IMR-90 (cell line): ENCODE measurements at regions not wholly inside any gene's neighbourhood (a gene's known extent, or its start where the extent isn't known, plus 50 kb on each side); places are given as distances from the start of the nearest gene placed in this dataset.

Experiments
- ATAC-seq: fragments of 200-7000 bp; cut with Tn5 transposase; 2 replicates; pipeline ENCODE4 v1.9.1; 2020; ENCODE audit warnings: low read depth, mild to moderate bottlenecking, moderate library complexity
- BruUV-seq: library from RNA; stranded (reverse); fragments of 400-500 nt; replicated peaks from 2 replicates; lab custom pipeline; 2021; lab: Mats Ljungman, UMichigan
- CTCF ChIA-PET: fragments of 300-600 bp; formaldehyde crosslinking; extraction: SDS; loops from one replicate; lab custom pipeline; 2021; ENCODE audit warnings: antibody characterized with exemption; lab: Yijun Ruan, JAX
- POLR2A ChIA-PET: fragments of 300-600 bp; sonication (Branson Sonifier 250); formaldehyde crosslinking; loops from one replicate; lab custom pipeline; 2022; ENCODE audit warnings: antibody characterized with exemption; ENCODE audit not compliant: unreplicated experiment; lab: Charles Lee
- DNase-seq: peaks from one replicate; pipeline ENCODE4 v3.0.0; 2013
- H2AFZ ChIP-seq: replicated peaks from 2 replicates; pipeline ENCODE3; 2013; ENCODE audit warnings: low read length, mild to moderate bottlenecking; ENCODE audit not compliant: poor library complexity
- H2AK5ac ChIP-seq: 2 replicates; pipeline ENCODE4 v1.6.1; 2013; ENCODE audit warnings: low read depth, low read length, inconsistent platforms
- H2AK9ac ChIP-seq: replicated peaks from 2 replicates; pipeline ENCODE3; 2013; ENCODE audit warnings: mild to moderate bottlenecking, low read depth, low read length, moderate library complexity; ENCODE audit not compliant: poor library complexity
- H2BK120ac ChIP-seq: 2 replicates; pipeline ENCODE4 v1.6.1; 2013; ENCODE audit warnings: low read depth, low read length, inconsistent platforms
- H2BK15ac ChIP-seq: 3 replicates; pipeline ENCODE4 v1.6.1; 2013; ENCODE audit warnings: low read depth, low read length, inconsistent platforms
- H2BK20ac ChIP-seq: 2 replicates; pipeline ENCODE4 v1.6.1; 2013; ENCODE audit warnings: low read depth, mild to moderate bottlenecking, inconsistent platforms, low read length, moderate library complexity
- H2BK5ac ChIP-seq: 2 replicates; pipeline ENCODE4 v1.6.1; 2013; ENCODE audit warnings: mild to moderate bottlenecking, low read depth, low read length, inconsistent platforms; ENCODE audit not compliant: poor library complexity, severe bottlenecking
- H3K14ac ChIP-seq: replicated peaks from 2 replicates; pipeline ENCODE4 v1.6.1; 2013; ENCODE audit warnings: low read depth, low read length, inconsistent platforms
- H3K18ac ChIP-seq: 2 replicates; pipeline ENCODE4 v1.6.1; 2013; ENCODE audit warnings: low read depth, low read length, control low read depth
- H3K23ac ChIP-seq: 2 replicates; pipeline ENCODE4 v1.6.1; 2013; ENCODE audit warnings: low read depth, low read length, inconsistent platforms
- H3K27ac ChIP-seq: 2 replicates; pipeline ENCODE4 v1.5.1; 2013; ENCODE audit warnings: mild to moderate bottlenecking, control low read depth, low read length; ENCODE audit not compliant: insufficient read depth
- H3K27me3 ChIP-seq: 2 replicates; pipeline ENCODE4 v1.6.1; 2013; ENCODE audit warnings: low read length; ENCODE audit not compliant: control insufficient read depth, insufficient read depth
- H3K36me3 ChIP-seq: 2 replicates; pipeline ENCODE4 v1.6.1; 2013; ENCODE audit warnings: low read length, mixed read lengths; ENCODE audit not compliant: control insufficient read depth, insufficient read depth
- H3K4ac ChIP-seq: 2 replicates; pipeline ENCODE4 v1.6.1; 2013; ENCODE audit warnings: low read depth, low read length, inconsistent platforms
- H3K4me1 ChIP-seq: 2 replicates; pipeline ENCODE4 v1.6.1; 2013; ENCODE audit warnings: low read length, mixed read lengths; ENCODE audit not compliant: control insufficient read depth, insufficient read depth
- H3K4me2 ChIP-seq: 2 replicates; pipeline ENCODE4 v1.6.1; 2013; ENCODE audit warnings: low read depth, mild to moderate bottlenecking, control low read depth, low read length, moderate library complexity
- H3K4me3 ChIP-seq: 2 replicates; pipeline ENCODE4 v1.5.1; 2013; ENCODE audit warnings: low read depth, mild to moderate bottlenecking, control low read depth, low read length, moderate library complexity; ENCODE audit not compliant: insufficient read depth
- H3K56ac ChIP-seq: 2 replicates; pipeline ENCODE4 v1.6.1; 2013; ENCODE audit warnings: low read length, inconsistent platforms; ENCODE audit not compliant: insufficient read depth; ENCODE audit errors: extremely low read depth
- H3K79me1 ChIP-seq, 2 experiments: 2 replicates each; pipeline ENCODE4 v1.6.1; 2013; ENCODE audit warnings: low read length in 2 of 2, inconsistent platforms in 1 of 2, low read depth in 1 of 2
- H3K9ac ChIP-seq: 2 replicates; pipeline ENCODE4 v1.6.1; 2013; ENCODE audit warnings: low read depth, low read length, control low read depth
- H3K9me1 ChIP-seq: 2 replicates; pipeline ENCODE4 v1.6.1; 2013; ENCODE audit warnings: low read length, inconsistent platforms; ENCODE audit not compliant: insufficient read depth
- H3K9me3 ChIP-seq: 2 replicates; pipeline ENCODE4 v1.6.1; 2013; ENCODE audit warnings: low read length; ENCODE audit not compliant: control insufficient read depth, insufficient read depth
- H4K20me1 ChIP-seq: 2 replicates; pipeline ENCODE4 v1.6.1; 2013; ENCODE audit warnings: low read length, inconsistent platforms; ENCODE audit not compliant: insufficient read depth
- H4K5ac ChIP-seq: 2 replicates; pipeline ENCODE4 v1.6.1; 2013; ENCODE audit warnings: mild to moderate bottlenecking, low read depth, low read length, control low read depth
- H4K8ac ChIP-seq, 2 experiments: 2 replicates each; pipeline ENCODE4 v1.6.1; 2013; ENCODE audit warnings: low read depth in 2 of 2, low read length in 2 of 2, control low read depth in 1 of 2, inconsistent platforms in 1 of 2
- H4K91ac ChIP-seq: 2 replicates; pipeline ENCODE4 v1.6.1; 2013; ENCODE audit warnings: low read depth, low read length, inconsistent platforms; ENCODE audit not compliant: insufficient read depth
- BHLHE40 ChIP-seq: fragments of 150-350 bp; IDR thresholded peaks from 2 replicates; pipeline ENCODE4 v1.6.1; 2016; ENCODE audit warnings: mild to moderate bottlenecking, low read depth, low read length
- FOS ChIP-seq: fragments of 150-350 bp; IDR thresholded peaks from 2 replicates; pipeline ENCODE4 v1.6.1; 2016; ENCODE audit warnings: low read depth, low read length
- MAFK ChIP-seq: IDR thresholded peaks from 2 replicates; pipeline ENCODE4 v1.6.1; 2012; ENCODE audit warnings: low read depth, low read length, improper control_type of control experiment
- MXI1 ChIP-seq: IDR thresholded peaks from 2 replicates; pipeline ENCODE4 v1.6.1; 2012; ENCODE audit warnings: low read depth, mild to moderate bottlenecking, low read length, moderate library complexity, borderline replicate concordance
- NFE2L2 ChIP-seq: fragments of 150-350 bp; IDR thresholded peaks from 2 replicates; pipeline ENCODE4 v1.6.1; 2016; ENCODE audit warnings: low read depth, mild to moderate bottlenecking, low read length
- WGBS, 2 experiments: methylation state at CpG; one replicate each; pipeline versions ENCODE4 v1.1.5 to v1.1.7; 2013; ENCODE audit warnings: missing lambda C conversion rate in 2 of 2; ENCODE audit not compliant: insufficient read length in 1 of 2; ENCODE audit errors: extremely low coverage in 2 of 2; 5-methylcytosine and 5-hydroxymethylcytosine counted together
- dilution Hi-C: fragments of 300-500 bp; cut with HindIII; formaldehyde crosslinking; loops from one replicate; pipeline ENCODE4 v1.14.3; 2018; ENCODE audit warnings: low sequenced_read_pairs; ENCODE audit not compliant: unreplicated experiment
- in situ Hi-C: fragments of 300-500 bp; cut with MboI; formaldehyde crosslinking; loops from 3 replicates; pipeline ENCODE4 v1.14.3; 2019; ENCODE audit warnings: low sequenced_read_pairs, inconsistent platforms, mixed read lengths
- intact Hi-C: fragments of 100-400 bp; cut with micrococcal nuclease; formaldehyde crosslinking; loops from 2 replicates; pipeline ENCODE4 v1.10.0; 2022
- TF ChIP-seq, protein P1 (sequence below): fragments of 150-350 bp; IDR thresholded peaks from 2 replicates; pipeline ENCODE4 v1.6.1; 2016; ENCODE audit warnings: low read depth, mild to moderate bottlenecking, low read length, moderate library complexity, borderline replicate concordance
- TF ChIP-seq, protein P2 (sequence below): conservative IDR thresholded peaks from 2 replicates; pipeline ENCODE4 v1.5.1; 2012; ENCODE audit warnings: mild to moderate bottlenecking, low read depth, low read length, improper control_type of control experiment

DNA sequence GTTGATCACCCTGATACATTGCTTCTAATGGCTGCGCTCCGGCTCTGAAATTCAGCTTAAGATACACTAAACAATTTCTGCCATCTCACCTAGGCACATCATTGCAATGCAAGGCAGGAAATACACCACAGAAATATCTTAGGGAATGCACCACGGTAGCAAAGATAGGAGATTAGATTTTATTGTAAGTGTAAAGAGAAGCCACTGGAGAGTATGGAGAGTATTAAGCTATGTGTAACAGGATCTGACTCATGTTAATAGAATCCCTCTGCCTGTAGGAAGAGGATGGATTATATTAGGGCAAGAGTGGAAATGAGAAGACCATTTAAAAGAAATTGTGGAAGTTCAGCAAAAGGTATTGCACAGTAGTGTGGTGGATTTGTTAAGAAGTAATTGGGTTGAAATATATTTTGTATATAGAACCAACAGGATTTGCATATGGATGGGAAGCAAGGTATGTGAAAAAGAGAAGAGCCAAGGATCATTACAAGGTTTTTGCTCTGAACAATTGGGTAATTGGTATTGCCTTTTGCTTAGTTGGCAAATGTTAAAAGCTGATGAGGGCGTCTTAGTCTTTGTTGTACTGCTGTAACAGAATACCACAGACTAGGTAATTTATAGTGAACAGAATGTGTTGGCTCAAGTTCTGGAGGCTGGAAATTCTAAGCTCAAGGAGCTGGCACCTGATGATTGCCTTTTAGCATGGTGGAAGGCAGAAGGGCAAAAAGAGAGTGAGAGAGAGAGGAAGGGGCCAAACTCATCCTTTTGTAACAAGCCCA is 636.1 kb downstream of the PSAT1 start:
- H4K20me1 ChIP-seq, result no peaks in the 10 kb centered on the region
- peak overlapping the region; percentile 95 for H2AK5ac ChIP-seq
- TF ChIP-seq, protein P1, sequence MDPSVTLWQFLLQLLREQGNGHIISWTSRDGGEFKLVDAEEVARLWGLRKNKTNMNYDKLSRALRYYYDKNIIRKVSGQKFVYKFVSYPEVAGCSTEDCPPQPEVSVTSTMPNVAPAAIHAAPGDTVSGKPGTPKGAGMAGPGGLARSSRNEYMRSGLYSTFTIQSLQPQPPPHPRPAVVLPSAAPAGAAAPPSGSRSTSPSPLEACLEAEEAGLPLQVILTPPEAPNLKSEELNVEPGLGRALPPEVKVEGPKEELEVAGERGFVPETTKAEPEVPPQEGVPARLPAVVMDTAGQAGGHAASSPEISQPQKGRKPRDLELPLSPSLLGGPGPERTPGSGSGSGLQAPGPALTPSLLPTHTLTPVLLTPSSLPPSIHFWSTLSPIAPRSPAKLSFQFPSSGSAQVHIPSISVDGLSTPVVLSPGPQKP, result no peak
- TF ChIP-seq BHLHE40 (no peak), FOS (peak; percentile 32; the same call in 1 of the 2 replicates), MXI1 (no peak), MAFK (peak; percentile 48), NFE2L2 (no peak)
- TF ChIP-seq, protein P2, sequence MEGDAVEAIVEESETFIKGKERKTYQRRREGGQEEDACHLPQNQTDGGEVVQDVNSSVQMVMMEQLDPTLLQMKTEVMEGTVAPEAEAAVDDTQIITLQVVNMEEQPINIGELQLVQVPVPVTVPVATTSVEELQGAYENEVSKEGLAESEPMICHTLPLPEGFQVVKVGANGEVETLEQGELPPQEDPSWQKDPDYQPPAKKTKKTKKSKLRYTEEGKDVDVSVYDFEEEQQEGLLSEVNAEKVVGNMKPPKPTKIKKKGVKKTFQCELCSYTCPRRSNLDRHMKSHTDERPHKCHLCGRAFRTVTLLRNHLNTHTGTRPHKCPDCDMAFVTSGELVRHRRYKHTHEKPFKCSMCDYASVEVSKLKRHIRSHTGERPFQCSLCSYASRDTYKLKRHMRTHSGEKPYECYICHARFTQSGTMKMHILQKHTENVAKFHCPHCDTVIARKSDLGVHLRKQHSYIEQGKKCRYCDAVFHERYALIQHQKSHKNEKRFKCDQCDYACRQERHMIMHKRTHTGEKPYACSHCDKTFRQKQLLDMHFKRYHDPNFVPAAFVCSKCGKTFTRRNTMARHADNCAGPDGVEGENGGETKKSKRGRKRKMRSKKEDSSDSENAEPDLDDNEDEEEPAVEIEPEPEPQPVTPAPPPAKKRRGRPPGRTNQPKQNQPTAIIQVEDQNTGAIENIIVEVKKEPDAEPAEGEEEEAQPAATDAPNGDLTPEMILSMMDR, result no peak
- H2BK5ac ChIP-seq, result peak overlapping the region; percentile 77
- peaks cover 5% of the 10 kb centered on the region; the same call in 1 of the 2 replicates for H3K4me1 ChIP-seq
- H4K91ac ChIP-seq, result peak overlapping the region; percentile 82
- peak overlapping the region; percentile 90 for H3K4ac ChIP-seq
- peak overlapping the region; percentile 93 for H2BK120ac ChIP-seq
- H3K9me3 ChIP-seq, result no peaks in the 10 kb centered on the region
- peak overlapping the region; percentile 1; the same call in 1 of the 2 replicates for H3K56ac ChIP-seq
- peak overlapping the region; percentile 77; the same call in 1 of the 2 replicates for H3K4me2 ChIP-seq
- peak overlapping the region; percentile 19 to 69; a peak in 3 of 4 replicates for H4K8ac ChIP-seq
- CTCF ChIA-PET, result no interaction called here
- peak overlapping the region; percentile 78; the same call in 1 of the 2 replicates for H3K18ac ChIP-seq
- WGBS, 2 experiments, result 57% methylated on average over 1 of the region's 4 CpGs; no CpG with 5 or more reads in 1 of the 2 experiments
- no peaks in the 10 kb centered on the region for H3K36me3 ChIP-seq
- H2BK20ac ChIP-seq, result peak overlapping the region; percentile 98
- H3K23ac ChIP-seq, result peak overlapping the region; percentile 8; the same call in 1 of the 2 replicates
- peak overlapping the region; percentile 85; the same call in 1 of the 2 replicates for H4K5ac ChIP-seq
- H2BK15ac ChIP-seq, result peak overlapping the region; percentile 85
- H2AK9ac ChIP-seq, result no peak overlapping the region
- H3K27ac ChIP-seq, result no peak overlapping the region; the same call in 1 of the 2 replicates
- no peaks in the 10 kb centered on the region for H3K27me3 ChIP-seq
- no peaks in the 10 kb centered on the region for H3K79me1 ChIP-seq
- in situ Hi-C loops, result no loop called here
- no peak overlapping the region for H3K9ac ChIP-seq
- H3K9me1 ChIP-seq, result 0 out of 2 replicates have a peak, but pooled peaks cover 3% of the 10 kb centered on the region
- POLR2A ChIA-PET, result no interaction called here
- H3K14ac ChIP-seq, result peak overlapping the region; percentile 87
- no TSS peak for BruUV-seq
- no peak overlapping the region for H2AFZ ChIP-seq
- no peak overlapping the region for H3K4me3 ChIP-seq
- ATAC-seq, result peak; percentile 97
- dilution Hi-C loops, result no loop called here
- intact Hi-C loops, result no loop called here
- peak; percentile 85 for DNase-seq
